Suprapubic skin (tissue), 4 donors: ENCODE measurements at regions not wholly inside any gene's neighbourhood (a gene's known extent, or its start where the extent isn't known, plus 50 kb on each side); places are given as distances from the start of the nearest gene placed in this dataset.

Source experiments
- DNase-seq, 2 donors: peaks; one replicate each; pipeline ENCODE4 v3.0.0-alpha.2; 2019; ENCODE audit warnings: low spot score in 2 of 2
- H3K27ac ChIP-seq: fragments of 200-600 bp; sonication (generic); one replicate; pipeline ENCODE4 v1.5.1; 2019
- H3K27me3 ChIP-seq: fragments of 200-600 bp; sonication (generic); one replicate; pipeline ENCODE4 v1.5.1; 2019
- H3K36me3 ChIP-seq: fragments of 200-600 bp; sonication (generic); one replicate; pipeline ENCODE4 v1.5.1; 2019
- H3K4me1 ChIP-seq: fragments of 200-600 bp; sonication (generic); one replicate; pipeline ENCODE4 v1.5.1; 2019
- H3K4me3 ChIP-seq: fragments of 200-600 bp; sonication (generic); one replicate; pipeline ENCODE4 v1.5.1; 2019; ENCODE audit warnings: mild to moderate bottlenecking
- H3K9me3 ChIP-seq: fragments of 200-600 bp; sonication (generic); one replicate; pipeline ENCODE4 v1.5.1; 2019
- CTCF ChIP-seq, 2 donors: fragments of 200-600 bp in 1 of 2; fragments of 450-650 bp in 1 of 2; sonication (generic) in 1 of 2; IDR thresholded peaks; one replicate each; pipeline ENCODE4 v1.5.1; 2016 to 2019; ENCODE audit warnings: antibody characterized with exemption in 2 of 2, mild to moderate bottlenecking in 1 of 2, moderate library complexity in 1 of 2
- EP300 ChIP-seq: sonication (generic); formaldehyde crosslinking; IDR thresholded peaks from one replicate; pipeline ENCODE4 v1.6.1; 2017; ENCODE audit warnings: antibody characterized with exemption
- POLR2A ChIP-seq, 2 donors: fragments of 450-650 bp; IDR thresholded peaks; one replicate each; pipeline ENCODE4 v1.6.1; 2017; ENCODE audit warnings: antibody characterized with exemption in 2 of 2, mild to moderate bottlenecking in 2 of 2, moderate library complexity in 2 of 2
- POLR2AphosphoS5 ChIP-seq, 3 donors: sonication (generic); formaldehyde crosslinking; IDR thresholded peaks; one replicate each; pipeline ENCODE4 v1.6.1; 2017; ENCODE audit warnings: antibody characterized with exemption in 3 of 3
- WGBS: methylation state at CpG from one replicate; pipeline ENCODE4 v1.1.5; 2018; 5-methylcytosine and 5-hydroxymethylcytosine counted together

GRCh38 chr1:241419986-241420385 is 63.0 kb upstream of the RGS7 start:
- no peaks in the 10 kb centered on the region for H3K9me3 ChIP-seq
- H3K27me3 ChIP-seq, result peaks cover 16% of the 10 kb centered on the region
- no peak overlapping the region for H3K4me3 ChIP-seq
- peaks cover 10% of the 10 kb centered on the region for H3K4me1 ChIP-seq
- 81% methylated on average over 3 of the region's 3 CpGs for WGBS
- no peak overlapping the region for H3K27ac ChIP-seq
- no peak for TF ChIP-seq EP300
- TF ChIP-seq POLR2A (IDR thresholded peaks at IDR 0.05), result no peak
- no peak for TF ChIP-seq CTCF (IDR thresholded peaks at IDR 0.05)
- no peak for TF ChIP-seq POLR2AphosphoS5 (IDR thresholded peaks at IDR 0.05)
- DNase-seq, result no peak
- no peaks in the 10 kb centered on the region for H3K36me3 ChIP-seq

GRCh38 chr1:241417258-241417657 is 60.3 kb upstream of the RGS7 start:
- Histone ChIP-seq H3K27ac (no peak overlapping the region), H3K4me1 (no peaks in the 10 kb centered on the region), H3K36me3 (no peaks in the 10 kb centered on the region), H3K9me3 (no peaks in the 10 kb centered on the region), H3K27me3 (no peaks in the 10 kb centered on the region), H3K4me3 (no peak overlapping the region)
- WGBS, result 94% methylated on average over 1 of the region's 1 CpG
- TF ChIP-seq CTCF (IDR thresholded peaks at IDR 0.05), result no peak
- no peak for TF ChIP-seq POLR2AphosphoS5 (IDR thresholded peaks at IDR 0.05)
- no peak for DNase-seq

- WGBS, result 58% methylated on average over 3 of the region's 3 CpGs
- TF ChIP-seq POLR2AphosphoS5 (IDR thresholded peaks at IDR 0.05) (no peak), EP300 (no peak), POLR2A (IDR thresholded peaks at IDR 0.05) (no peak), CTCF (IDR thresholded peaks at IDR 0.05) (no peak)
- no peak for DNase-seq
- H3K4me3 ChIP-seq, result no peak overlapping the region
- H3K36me3 ChIP-seq, result no peaks in the 10 kb centered on the region
- no peaks in the 10 kb centered on the region for H3K4me1 ChIP-seq
- no peaks in the 10 kb centered on the region for H3K9me3 ChIP-seq
- no peak overlapping the region for H3K27ac ChIP-seq
- H3K27me3 ChIP-seq, result no peaks in the 10 kb centered on the region
Observed at GRCh38 chr1:241413974-241414373, 57.0 kb upstream of the RGS7 start.

GRCh38 chr1:241413386-241413785 is 56.4 kb upstream of the RGS7 start:
- WGBS, result 39% methylated on average over 2 of the region's 2 CpGs
- DNase-seq, result no peak

GRCh38 chr1:241412646-241413045 is 55.6 kb upstream of the RGS7 start:
- WGBS, result 92% methylated on average over 4 of the region's 4 CpGs
- Histone ChIP-seq H3K4me3 (no peak overlapping the region), H3K4me1 (no peaks in the 10 kb centered on the region), H3K9me3 (no peaks in the 10 kb centered on the region), H3K27ac (no peak overlapping the region), H3K27me3 (no peaks in the 10 kb centered on the region), H3K36me3 (no peaks in the 10 kb centered on the region)
- no peak for DNase-seq
- TF ChIP-seq EP300, result no peak
- no peak for TF ChIP-seq POLR2A (IDR thresholded peaks at IDR 0.05)
- no peak for TF ChIP-seq CTCF (IDR thresholded peaks at IDR 0.05)
- TF ChIP-seq POLR2AphosphoS5 (IDR thresholded peaks at IDR 0.05), result no peak

More at GRCh38 chr1:241413386-241413785, 56.4 kb upstream of the RGS7 start:
- no peak for TF ChIP-seq EP300
- no peak for TF ChIP-seq POLR2A (IDR thresholded peaks at IDR 0.05)
- no peaks in the 10 kb centered on the region for H3K9me3 ChIP-seq
- H3K27me3 ChIP-seq, result no peaks in the 10 kb centered on the region
- no peak overlapping the region for H3K27ac ChIP-seq
- no peaks in the 10 kb centered on the region for H3K4me1 ChIP-seq
- H3K4me3 ChIP-seq, result no peak overlapping the region
- H3K36me3 ChIP-seq, result no peaks in the 10 kb centered on the region

- Histone ChIP-seq H3K4me3 (no peak overlapping the region), H3K27ac (no peak overlapping the region), H3K9me3 (no peaks in the 10 kb centered on the region), H3K27me3 (no peaks in the 10 kb centered on the region), H3K4me1 (no peaks in the 10 kb centered on the region), H3K36me3 (no peaks in the 10 kb centered on the region)
- DNase-seq, result no peak
- no peak for TF ChIP-seq EP300
- 73% methylated on average over 6 of the region's 6 CpGs for WGBS
Observed at GRCh38 chr1:241411776-241412338, 54.9 kb upstream of the RGS7 start.
